Type B pancreatic cell (in vitro differentiated cells): ENCODE measurements at regions not wholly inside any gene's neighbourhood (a gene's known extent, or its start where the extent isn't known, plus 50 kb on each side); places are given as distances from the start of the nearest gene placed in this dataset.
A peak's percentile ranks its signal among the peaks of the same experiment; 100 is the strongest.
"Not testable (repeated sequence)": the region's sequence is repeated elsewhere in the genome, so short reads cannot be mapped to it uniquely, and the experiment has no call there.

ENCODE experiments used
- DNase-seq: peaks from one replicate; pipeline ENCODE4 v3.0.0; 2021; ENCODE audit warnings: mixed read lengths; ENCODE audit not compliant: unreplicated experiment; ENCODE audit errors: extremely low spot score
- H3K27ac Mint-ChIP-seq: 2 replicates; pipeline ENCODE4 v1.8.0; 2021; ENCODE audit warnings: mild to moderate bottlenecking, mixed read lengths
- H3K27me3 Mint-ChIP-seq: 2 replicates; pipeline ENCODE4 v1.8.0; 2021; ENCODE audit warnings: mixed read lengths
- H3K36me3 Mint-ChIP-seq: 2 replicates; pipeline ENCODE4 v1.8.0; 2021; ENCODE audit warnings: mixed read lengths
- H3K4me1 Mint-ChIP-seq: one replicate; pipeline ENCODE4 v1.8.0; 2021; ENCODE audit warnings: mixed read lengths; ENCODE audit not compliant: unreplicated experiment
- H3K4me3 Mint-ChIP-seq: 2 replicates; pipeline ENCODE4 v1.8.0; 2021; ENCODE audit warnings: mild to moderate bottlenecking, mixed read lengths
- H3K9me3 Mint-ChIP-seq: 2 replicates; pipeline ENCODE4 v1.8.0; 2021; ENCODE audit warnings: mixed read lengths
- CTCF ChIP-seq: fragments of 200-600 bp; sonication (generic); conservative IDR thresholded peaks from 2 replicates; pipeline ENCODE4 v1.5.0; 2021; ENCODE audit warnings: antibody characterized with exemption, mild to moderate bottlenecking

- Mint-ChIP-seq H3K9me3 (peaks cover 7% of the 10 kb centered on the region), H3K27ac (no peak overlapping the region), H3K36me3 (no peaks in the 10 kb centered on the region), H3K4me1 (no peaks in the 10 kb centered on the region), H3K27me3 (no peaks in the 10 kb centered on the region), H3K4me3 (no peak overlapping the region)
- no peak for DNase-seq
- TF ChIP-seq CTCF = peak; percentile 67
Observed at GRCh38 chr14:82009076-82009475, 475.4 kb upstream of the SEL1L start.

- H3K4me3 Mint-ChIP-seq = no peak overlapping the region
- H3K36me3 Mint-ChIP-seq = no peaks in the 10 kb centered on the region
- H3K27ac Mint-ChIP-seq = no peak overlapping the region
- no peak for DNase-seq
- H3K9me3 Mint-ChIP-seq = peaks cover 7% of the 10 kb centered on the region
- no peak for TF ChIP-seq CTCF
- H3K4me1 Mint-ChIP-seq = no peaks in the 10 kb centered on the region
- H3K27me3 Mint-ChIP-seq = no peaks in the 10 kb centered on the region
Observed at GRCh38 chr14:82009993-82010392, 476.3 kb upstream of the SEL1L start.

GRCh38 chr14:82011460-82011859, 477.8 kb upstream of the SEL1L start:
- Mint-ChIP-seq H3K36me3 (no peaks in the 10 kb centered on the region), H3K27ac (no peak overlapping the region), H3K27me3 (no peaks in the 10 kb centered on the region), H3K9me3 (peaks cover 2% of the 10 kb centered on the region), H3K4me1 (no peaks in the 10 kb centered on the region), H3K4me3 (no peak overlapping the region)
- TF ChIP-seq CTCF = no peak
- DNase-seq = no peak

GRCh38 chr14:82029038-82029437, 495.4 kb upstream of the SEL1L start:
- DNase-seq = no peak
- no peak for TF ChIP-seq CTCF
- H3K27ac Mint-ChIP-seq = no peak overlapping the region
- no peaks in the 10 kb centered on the region for H3K36me3 Mint-ChIP-seq
- H3K4me3 Mint-ChIP-seq = no peak overlapping the region
- H3K27me3 Mint-ChIP-seq = no peaks in the 10 kb centered on the region
- H3K9me3 Mint-ChIP-seq = peaks cover 8% of the 10 kb centered on the region
- H3K4me1 Mint-ChIP-seq = no peaks in the 10 kb centered on the region

GRCh38 chr14:82035397-82035796, 501.7 kb upstream of the SEL1L start:
- Mint-ChIP-seq H3K27ac (no peak overlapping the region), H3K4me3 (no peak overlapping the region), H3K27me3 (no peaks in the 10 kb centered on the region), H3K36me3 (no peaks in the 10 kb centered on the region), H3K4me1 (no peaks in the 10 kb centered on the region), H3K9me3 (no peaks in the 10 kb centered on the region)
- no peak for TF ChIP-seq CTCF
- no peak for DNase-seq

- not testable (repeated sequence) for H3K9me3 Mint-ChIP-seq, H3K27ac Mint-ChIP-seq, H3K36me3 Mint-ChIP-seq, H3K27me3 Mint-ChIP-seq, H3K4me1 Mint-ChIP-seq, DNase-seq, H3K4me3 Mint-ChIP-seq
Observed at GRCh38 chr14:82038066-82038465, 504.4 kb upstream of the SEL1L start.
